ENCODE measurements at regions not wholly inside any gene's neighbourhood (a gene's known extent, or its start where the extent isn't known, plus 50 kb on each side); places are given as distances from the start of the nearest gene placed in this dataset.

- Mint-ChIP-seq H3K9me3 (peaks cover 25% of the 10 kb centered on the region), H3K36me3 (0 out of 2 replicates have a peak, but pooled peaks cover 4% of the 10 kb centered on the region), H3K27me3 (ENCODE audit: low read depth) (no peaks in the 10 kb centered on the region), H3K27ac (no peak overlapping the region), H3K4me3 (no peak overlapping the region), H3K4me1 (peaks cover 9% of the 10 kb centered on the region; the same call in 1 of the 2 replicates)
- POLR2A ChIA-PET = no interaction called here
- ATAC-seq = no peak
- TF ChIP-seq MYBL2 (CRISPR knock-in tag; IDR thresholded peaks at IDR 0.05) (no peak), NFATC4 (CRISPR knock-in tag; IDR thresholded peaks at IDR 0.05) (no peak), ATF2 (CRISPR knock-in tag; IDR thresholded peaks at IDR 0.05; ENCODE audit: borderline replicate concordance, low read depth) (no peak), ZNF317 (CRISPR knock-in tag; IDR thresholded peaks at IDR 0.05; ENCODE audit: borderline replicate concordance, low read depth) (no peak), CBFB (CRISPR knock-in tag; IDR thresholded peaks at IDR 0.05; ENCODE audit: low read depth) (no peak), ZNF121 (CRISPR knock-in tag; IDR thresholded peaks at IDR 0.05) (no peak), RORB (CRISPR knock-in tag; IDR thresholded peaks at IDR 0.05) (no peak)
- CTCF ChIA-PET = no interaction called here
- DNase-seq (ENCODE audit: low spot score) = no peak
Observed at GRCh38 chr10:105785721-105786120, 1144.6 kb downstream of the SORCS3 start.

- Mint-ChIP-seq H3K27ac (no peak overlapping the region), H3K27me3 (ENCODE audit: low read depth) (no peaks in the 10 kb centered on the region), H3K4me1 (peaks cover 9% of the 10 kb centered on the region; the same call in 1 of the 2 replicates), H3K4me3 (no peak overlapping the region), H3K9me3 (peaks cover 25% of the 10 kb centered on the region), H3K36me3 (0 out of 2 replicates have a peak, but pooled peaks cover 4% of the 10 kb centered on the region)
- ATAC-seq (no peak), DNase-seq (ENCODE audit: low spot score) (no peak)
- TF ChIP-seq JAZF1 (CRISPR knock-in tag; IDR thresholded peaks at IDR 0.05) (no peak), ESRRA (CRISPR knock-in tag; IDR thresholded peaks at IDR 0.05; ENCODE audit: borderline replicate concordance) (no peak), GABPB1 (CRISPR knock-in tag; IDR thresholded peaks at IDR 0.05) (no peak), FOXJ3 (CRISPR knock-in tag; IDR thresholded peaks at IDR 0.05; ENCODE audit: borderline replicate concordance) (no peak), TP53 (CRISPR knock-in tag; IDR thresholded peaks at IDR 0.05) (no peak), ZSCAN18 (CRISPR knock-in tag; IDR thresholded peaks at IDR 0.05) (no peak), ZNF219 (CRISPR knock-in tag; IDR thresholded peaks at IDR 0.05; ENCODE audit: borderline replicate concordance) (no peak), NFYB (CRISPR knock-in tag; conservative IDR thresholded peaks at IDR 0.05; ENCODE audit: low read depth) (no peak)
- POLR2A ChIA-PET = no interaction called here
- CTCF ChIA-PET = no interaction called here
Observed at GRCh38 chr10:105783936-105784483, 1142.9 kb downstream of the SORCS3 start.

GRCh38 chr10:105774881-105775280, 1133.8 kb downstream of the SORCS3 start:
- DNase-seq (ENCODE audit: low spot score) = no peak
- no peak overlapping the region for H3K4me3 Mint-ChIP-seq
- no peaks in the 10 kb centered on the region for H3K9me3 Mint-ChIP-seq
- ChIA-PET CTCF (no interaction called here), POLR2A (no interaction called here)
- H3K4me1 Mint-ChIP-seq = no peaks in the 10 kb centered on the region
- H3K36me3 Mint-ChIP-seq = no peaks in the 10 kb centered on the region
- no peaks in the 10 kb centered on the region for H3K27me3 Mint-ChIP-seq (ENCODE audit: low read depth)
- no peak for ATAC-seq
- H3K27ac Mint-ChIP-seq = no peak overlapping the region
- TF ChIP-seq ZNF416 (CRISPR knock-in tag; IDR thresholded peaks at IDR 0.05) (no peak), CREB1 (CRISPR knock-in tag; IDR thresholded peaks at IDR 0.05) (no peak), ZNF138 (CRISPR knock-in tag; conservative IDR thresholded peaks at IDR 0.05) (no peak), PRDM15 (CRISPR knock-in tag; IDR thresholded peaks at IDR 0.05) (no peak), SMAD3 (CRISPR knock-in tag; IDR thresholded peaks at IDR 0.05; ENCODE audit: borderline replicate concordance) (no peak), CDX4 (CRISPR knock-in tag; IDR thresholded peaks at IDR 0.05; ENCODE audit: borderline replicate concordance) (no peak), NR2C2 (CRISPR knock-in tag; IDR thresholded peaks at IDR 0.05) (no peak), FOXK1 (CRISPR knock-in tag; IDR thresholded peaks at IDR 0.05) (no peak)
